Parathyroid adenoma (tissue), 2 donors: ENCODE measurements at regions not wholly inside any gene's neighbourhood (a gene's known extent, or its start where the extent isn't known, plus 50 kb on each side); places are given as distances from the start of the nearest gene placed in this dataset.

Experiments
- H2AFZ ChIP-seq: fragments of 300-600 bp; sonication (generic); one replicate; pipeline ENCODE4 v1.7.0; 2017; ENCODE audit warnings: antibody characterized with exemption, mild to moderate bottlenecking
- H3K27ac ChIP-seq: fragments of 300-600 bp; sonication (generic); one replicate; pipeline ENCODE4 v1.7.0; 2017
- H3K27me3 ChIP-seq: fragments of 300-600 bp; sonication (generic); one replicate; pipeline ENCODE4 v1.7.0; 2017; ENCODE audit warnings: low read length; ENCODE audit not compliant: control insufficient read depth, insufficient read depth
- H3K36me3 ChIP-seq: fragments of 300-600 bp; sonication (generic); one replicate; pipeline ENCODE4 v1.7.0; 2017; ENCODE audit warnings: low read length; ENCODE audit not compliant: control insufficient read depth, insufficient read depth
- H3K4me1 ChIP-seq: fragments of 300-600 bp; sonication (generic); one replicate; pipeline ENCODE4 v1.7.0; 2017; ENCODE audit warnings: control low read depth
- H3K4me2 ChIP-seq: fragments of 300-600 bp; sonication (generic); one replicate; pipeline ENCODE4 v1.7.0; 2017; ENCODE audit warnings: low read length
- H3K4me3 ChIP-seq: fragments of 300-600 bp; sonication (generic); one replicate; pipeline ENCODE4 v1.7.0; 2017; ENCODE audit warnings: low read depth, low read length
- H3K79me2 ChIP-seq: fragments of 300-600 bp; sonication (generic); one replicate; pipeline ENCODE4 v1.7.0; 2017; ENCODE audit warnings: control low read depth
- H3K9ac ChIP-seq: fragments of 300-600 bp; sonication (generic); one replicate; pipeline ENCODE4 v1.7.0; 2017; ENCODE audit warnings: mild to moderate bottlenecking
- H3K9me3 ChIP-seq: fragments of 300-600 bp; sonication (generic); one replicate; pipeline ENCODE4 v1.7.0; 2017; ENCODE audit warnings: low read length; ENCODE audit not compliant: control insufficient read depth
- TF ChIP-seq, protein P1 (sequence below): fragments of 300-600 bp; sonication (generic); IDR thresholded peaks from one replicate; pipeline ENCODE4 v1.7.0; 2017; ENCODE audit warnings: antibody characterized with exemption, mild to moderate bottlenecking
- donor health status: primary hyperparathyroidism.

DNA sequence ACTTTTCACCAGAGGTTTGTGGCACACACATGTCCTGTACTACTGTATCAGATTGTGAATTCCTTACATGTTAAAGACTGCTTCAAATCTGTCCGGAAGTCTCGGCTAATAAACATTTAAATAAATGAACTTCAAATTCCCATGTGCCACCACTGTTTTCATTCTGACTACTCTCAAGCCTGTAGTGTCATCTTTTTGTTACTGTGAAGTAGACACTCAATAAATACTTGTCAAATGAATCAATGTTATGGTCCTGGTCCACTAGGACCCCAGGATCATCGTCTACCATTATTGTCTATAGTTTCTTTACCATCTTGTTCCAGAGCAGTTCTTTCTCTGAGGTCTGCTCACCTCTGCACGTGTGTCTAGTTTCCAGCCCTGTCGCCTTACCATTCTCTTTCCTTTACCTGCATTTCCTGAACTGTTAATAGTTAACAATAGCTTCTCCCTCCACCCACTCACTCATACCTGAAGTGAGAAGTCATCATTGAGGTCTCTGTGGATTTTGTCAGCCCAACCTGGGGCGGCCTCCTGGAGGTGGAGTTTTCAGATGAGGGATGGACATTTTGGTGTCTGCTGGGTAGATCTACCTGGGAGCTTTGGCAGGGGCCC, 333.0 kb downstream of the SEC14L1 start:
- Histone ChIP-seq H3K79me2 (peaks cover 80% of the 10 kb centered on the region), H3K4me2 (no peak overlapping the region), H2AFZ (no peak overlapping the region), H3K27ac (no peak overlapping the region), H3K4me3 (no peak overlapping the region), H3K9me3 (no peaks in the 10 kb centered on the region), H3K4me1 (peaks cover 19% of the 10 kb centered on the region), H3K9ac (no peak overlapping the region), H3K36me3 (no peaks in the 10 kb centered on the region), H3K27me3 (no peaks in the 10 kb centered on the region)
- TF ChIP-seq, protein P1, sequence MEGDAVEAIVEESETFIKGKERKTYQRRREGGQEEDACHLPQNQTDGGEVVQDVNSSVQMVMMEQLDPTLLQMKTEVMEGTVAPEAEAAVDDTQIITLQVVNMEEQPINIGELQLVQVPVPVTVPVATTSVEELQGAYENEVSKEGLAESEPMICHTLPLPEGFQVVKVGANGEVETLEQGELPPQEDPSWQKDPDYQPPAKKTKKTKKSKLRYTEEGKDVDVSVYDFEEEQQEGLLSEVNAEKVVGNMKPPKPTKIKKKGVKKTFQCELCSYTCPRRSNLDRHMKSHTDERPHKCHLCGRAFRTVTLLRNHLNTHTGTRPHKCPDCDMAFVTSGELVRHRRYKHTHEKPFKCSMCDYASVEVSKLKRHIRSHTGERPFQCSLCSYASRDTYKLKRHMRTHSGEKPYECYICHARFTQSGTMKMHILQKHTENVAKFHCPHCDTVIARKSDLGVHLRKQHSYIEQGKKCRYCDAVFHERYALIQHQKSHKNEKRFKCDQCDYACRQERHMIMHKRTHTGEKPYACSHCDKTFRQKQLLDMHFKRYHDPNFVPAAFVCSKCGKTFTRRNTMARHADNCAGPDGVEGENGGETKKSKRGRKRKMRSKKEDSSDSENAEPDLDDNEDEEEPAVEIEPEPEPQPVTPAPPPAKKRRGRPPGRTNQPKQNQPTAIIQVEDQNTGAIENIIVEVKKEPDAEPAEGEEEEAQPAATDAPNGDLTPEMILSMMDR, result no peak

DNA sequence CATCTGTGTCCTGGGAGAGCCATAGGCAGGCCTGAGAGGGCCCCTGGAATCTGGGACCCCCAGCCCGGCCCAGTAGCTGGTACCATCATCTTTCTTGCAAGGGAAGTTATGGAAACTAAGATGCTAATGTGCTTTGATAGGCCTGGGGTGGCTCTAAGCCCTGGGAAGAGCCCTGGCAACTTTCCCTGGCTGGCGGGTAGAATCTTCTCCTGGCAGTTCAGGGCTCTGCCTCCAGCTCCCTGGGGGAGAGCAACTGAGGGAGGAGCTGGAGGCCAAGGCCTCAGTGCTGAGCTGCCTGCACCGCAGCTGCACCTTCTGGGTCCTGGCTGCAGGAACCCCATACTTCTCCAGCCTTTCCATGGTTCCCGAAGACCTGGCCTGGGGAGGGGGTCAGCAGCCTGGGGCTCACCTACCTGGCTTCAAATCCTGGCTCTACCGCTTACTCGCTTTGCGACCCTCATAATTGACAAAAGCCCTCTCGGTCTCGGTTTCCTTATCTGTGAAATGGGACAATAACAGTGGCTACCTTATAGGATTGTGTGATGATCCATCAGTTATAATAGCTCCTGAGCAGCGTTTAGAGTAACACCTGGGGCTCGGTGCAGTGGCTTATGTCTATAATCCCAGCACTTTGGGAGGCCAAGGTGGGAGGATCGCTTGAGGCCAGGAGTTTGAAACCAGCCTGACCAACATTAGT, 333.7 kb downstream of the SEC14L1 start:
- H3K9me3 ChIP-seq, result no peaks in the 10 kb centered on the region
- no peaks in the 10 kb centered on the region for H3K36me3 ChIP-seq
- TF ChIP-seq, protein P1, result no peak
- peaks cover 19% of the 10 kb centered on the region for H3K4me1 ChIP-seq
- H3K27ac ChIP-seq, result no peak overlapping the region
- no peak overlapping the region for H3K4me2 ChIP-seq
- H3K79me2 ChIP-seq, result peaks cover 80% of the 10 kb centered on the region
- no peaks in the 10 kb centered on the region for H3K27me3 ChIP-seq
- H3K9ac ChIP-seq, result no peak overlapping the region
- no peak overlapping the region for H3K4me3 ChIP-seq
- no peak overlapping the region for H2AFZ ChIP-seq

DNA sequence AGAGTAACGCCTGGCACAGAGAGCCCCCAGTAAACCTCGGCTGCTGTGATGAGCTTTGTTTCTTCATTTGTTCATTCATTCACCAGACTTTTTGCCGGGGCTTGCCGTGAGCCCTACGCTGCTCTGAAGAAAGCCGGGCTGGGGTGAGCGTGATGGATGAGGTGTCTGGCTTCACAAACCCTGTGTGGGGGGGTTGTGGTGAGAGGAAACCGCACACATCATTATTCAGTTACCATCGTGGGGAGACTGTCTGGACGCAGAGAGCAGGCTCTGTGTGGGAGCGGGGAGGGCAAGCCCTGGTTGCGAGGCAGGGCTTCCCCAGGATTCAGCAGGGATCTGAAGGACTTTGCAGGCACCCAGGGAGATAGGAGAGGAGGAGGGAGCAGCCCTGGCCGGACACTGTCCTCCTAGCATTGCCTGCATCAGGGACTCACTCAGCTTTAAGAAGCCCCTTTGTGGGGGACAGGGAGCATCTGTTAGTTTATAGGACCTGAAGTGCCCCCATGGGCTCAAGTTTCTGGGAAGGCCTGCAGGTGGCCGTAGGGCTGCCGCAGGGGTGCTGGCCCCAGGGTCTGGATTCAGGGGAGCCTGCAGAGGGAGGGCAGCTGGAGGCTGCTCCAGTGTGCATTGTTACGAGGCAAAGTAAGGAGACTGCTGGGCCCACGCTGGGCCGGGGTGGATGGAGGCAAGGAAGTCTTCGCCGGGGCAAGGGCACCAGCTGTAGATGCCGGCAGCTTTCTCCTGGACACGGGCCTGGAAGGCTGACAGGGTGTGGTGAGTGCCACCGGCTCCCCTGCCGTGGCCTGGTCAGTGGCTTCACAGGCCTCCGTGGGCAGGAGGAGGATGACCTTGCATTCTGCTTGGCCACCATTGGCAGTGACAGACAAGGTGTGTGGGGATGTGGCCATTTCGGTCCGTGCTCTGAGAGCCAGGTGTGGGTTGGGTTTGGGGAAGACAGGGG, 334.5 kb downstream of the SEC14L1 start:
- Histone ChIP-seq H3K36me3 (no peaks in the 10 kb centered on the region), H3K4me2 (no peak overlapping the region), H3K27me3 (no peaks in the 10 kb centered on the region), H3K79me2 (peaks cover 80% of the 10 kb centered on the region), H2AFZ (no peak overlapping the region), H3K4me1 (peaks cover 19% of the 10 kb centered on the region), H3K4me3 (no peak overlapping the region), H3K27ac (no peak overlapping the region), H3K9ac (no peak overlapping the region), H3K9me3 (no peaks in the 10 kb centered on the region)
- TF ChIP-seq, protein P1, result no peak

DNA sequence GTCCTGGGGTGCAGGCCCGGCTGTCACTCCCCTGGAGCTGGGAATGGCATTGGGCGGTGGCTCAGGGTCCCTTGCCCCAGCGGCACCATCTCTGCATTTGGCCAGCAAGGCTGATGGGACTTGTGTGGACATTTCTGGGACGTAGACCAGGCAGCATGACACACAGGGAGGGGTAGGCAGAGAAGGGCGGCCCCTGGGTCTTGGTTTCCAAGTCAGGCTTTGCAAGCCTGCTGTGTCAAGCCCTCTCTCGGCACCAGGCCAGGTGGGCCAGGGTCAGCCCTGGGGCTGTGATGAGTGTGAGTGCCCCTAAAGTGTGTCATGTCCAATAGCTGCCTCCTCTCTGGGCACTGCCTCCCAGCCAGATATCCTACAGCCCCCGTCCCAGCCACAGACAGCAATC, 335.2 kb downstream of the SEC14L1 start:
- Histone ChIP-seq H2AFZ (no peak overlapping the region), H3K9ac (no peak overlapping the region), H3K4me1 (peaks cover 19% of the 10 kb centered on the region), H3K9me3 (no peaks in the 10 kb centered on the region), H3K27me3 (no peaks in the 10 kb centered on the region), H3K79me2 (peaks cover 81% of the 10 kb centered on the region), H3K36me3 (no peaks in the 10 kb centered on the region), H3K4me2 (no peak overlapping the region), H3K4me3 (no peak overlapping the region), H3K27ac (no peak overlapping the region)
- TF ChIP-seq, protein P1, result no peak
